A549 (cell line): ENCODE measurements at regions not wholly inside any gene's neighbourhood (a gene's known extent, or its start where the extent isn't known, plus 50 kb on each side); places are given as distances from the start of the nearest gene placed in this dataset.

Experiments used
- ATAC-seq, 2 experiments: fragments of 200-7000 bp in 1 of 2; fragments of >200 bp in 1 of 2; cut with Nextera tagmentation in 1 of 2; cut with Tn5 transposase in 1 of 2; 3 replicates each; pipeline versions ENCODE4 v1.8.0 to v1.9.1; 2018 to 2020; ENCODE audit warnings: mild to moderate bottlenecking in 1 of 2, moderate library complexity in 1 of 2
- CTCF ChIA-PET: fragments of 300-600 bp; sonication (Branson Sonifier 250); formaldehyde crosslinking; extraction: SDS; loops from one replicate; lab custom pipeline; 2021; ENCODE audit warnings: antibody characterized with exemption, inconsistent platforms; lab: Yijun Ruan, JAX
- POLR2A ChIA-PET: fragments of 350-600 bp; formaldehyde crosslinking; extraction: SDS; loops from one replicate; lab custom pipeline; 2021; ENCODE audit warnings: antibody characterized with exemption, inconsistent platforms; lab: Yijun Ruan, JAX
- DNase-seq, 2 experiments: peaks; one replicate each; pipeline versions ENCODE4 v3.0.0 to v3.0.0-alpha.2; 2011 to 2016; ENCODE audit warnings: low read depth in 1 of 2, low spot score in 1 of 2
- FAIRE-seq: peaks from 2 replicates; lab custom pipeline; 2011; peaks lifted over from hg19 to GRCh38; lab: Jason Lieb, UNC
- H3K27ac ChIP-seq, 2 experiments: fragments of >200 bp; sonication (Bioruptor Twin); formaldehyde crosslinking; 3 replicates each; pipeline ENCODE4 v1.5.1; 2016 to 2017
- H3K4me1 ChIP-seq: fragments of >200 bp; sonication (Bioruptor Twin); formaldehyde crosslinking; 3 replicates; pipeline ENCODE4 v1.6.1; 2016
- H3K4me2 ChIP-seq: fragments of >200 bp; sonication (Bioruptor Twin); formaldehyde crosslinking; 3 replicates; pipeline ENCODE4 v1.6.1; 2016
- H3K4me3 ChIP-seq: fragments of >200 bp; sonication (Bioruptor Twin); formaldehyde crosslinking; 3 replicates; pipeline ENCODE4 v1.5.1; 2016
- H3K9me3 ChIP-seq: fragments of >200 bp; sonication (Bioruptor Twin); formaldehyde crosslinking; 3 replicates; pipeline ENCODE4 v1.6.1; 2016
- BHLHE40 ChIP-seq: IDR thresholded peaks from 2 replicates; pipeline ENCODE4 v1.6.1; 2012; ENCODE audit warnings: low read depth, low read length, inconsistent platforms
- CHD4 ChIP-seq: fragments of 200-600 bp; sonication (generic); IDR thresholded peaks from 2 replicates; pipeline ENCODE4 v1.6.1; 2016; ENCODE audit warnings: antibody characterized with exemption, mild to moderate bottlenecking, borderline replicate concordance
- EHF ChIP-seq: fragments of 250-450 bp; sonication (Bioruptor Pico); IDR thresholded peaks from 2 replicates; pipeline ENCODE4 v1.5.0; 2020; ENCODE audit warnings: mild to moderate bottlenecking
- EHMT2 ChIP-seq: fragments of 200-600 bp; sonication (generic); IDR thresholded peaks from 2 replicates; pipeline ENCODE4 v1.6.1; 2016; ENCODE audit warnings: antibody characterized with exemption, low read depth, mild to moderate bottlenecking, moderate library complexity
- EP300 ChIP-seq, 2 experiments: fragments of >200 bp; sonication (Bioruptor Twin); formaldehyde crosslinking; IDR thresholded peaks; 2 replicates in 1 of 2; 3 replicates in 1 of 2; pipeline ENCODE4 v1.6.1; 2016 to 2017
- FOSB ChIP-seq: fragments of 250-450 bp; sonication (Bioruptor Pico); IDR thresholded peaks from 2 replicates; pipeline ENCODE4 v1.5.0; 2020; ENCODE audit warnings: mild to moderate bottlenecking, moderate library complexity
- JUNB ChIP-seq: fragments of >200 bp; sonication (Bioruptor Twin); formaldehyde crosslinking; IDR thresholded peaks from 2 replicates; pipeline ENCODE4 v1.6.1; 2016
- KDM1A ChIP-seq: fragments of 200-600 bp; sonication (generic); IDR thresholded peaks from 2 replicates; pipeline ENCODE4 v1.6.1; 2016; ENCODE audit warnings: low read depth, mild to moderate bottlenecking
- KDM5A ChIP-seq: fragments of 200-600 bp; sonication (generic); IDR thresholded peaks from 2 replicates; pipeline ENCODE4 v1.6.1; 2016; ENCODE audit warnings: antibody characterized with exemption, mild to moderate bottlenecking
- MAFK ChIP-seq: fragments of 450-650 bp; IDR thresholded peaks from 2 replicates; pipeline ENCODE4 v1.6.1; 2014; ENCODE audit not compliant: partially characterized antibody
- MYC ChIP-seq: IDR thresholded peaks from 2 replicates; pipeline ENCODE4 v1.6.1; 2012; ENCODE audit warnings: mild to moderate bottlenecking, inconsistent platforms, low read length, improper control_type of control experiment, borderline replicate concordance
- RARB ChIP-seq: fragments of 250-450 bp; sonication (Bioruptor Pico); IDR thresholded peaks from 2 replicates; pipeline ENCODE4 v1.8.0; 2021; ENCODE audit warnings: mild to moderate bottlenecking, moderate library complexity
- RCOR1 ChIP-seq: fragments of 150-350 bp; IDR thresholded peaks from 2 replicates; pipeline ENCODE4 v1.6.1; 2014; ENCODE audit warnings: antibody characterized with exemption, low read length, low read depth
- RFX5 ChIP-seq: fragments of 450-650 bp; IDR thresholded peaks from 2 replicates; pipeline ENCODE4 v1.7.1; 2014; ENCODE audit warnings: antibody characterized with exemption, mild to moderate bottlenecking, moderate library complexity
- TP53 ChIP-seq: fragments of 250-450 bp; sonication (Bioruptor Pico); IDR thresholded peaks from 2 replicates; pipeline ENCODE4 v1.5.0; 2021; ENCODE audit warnings: mild to moderate bottlenecking, moderate library complexity
- WGBS: methylation state at CpG from one replicate; pipeline ENCODE4 v1.1.6; 2017; ENCODE audit errors: missing lambda C conversion rate; 5-methylcytosine and 5-hydroxymethylcytosine counted together
- TF ChIP-seq, protein P1 (sequence below): fragments of >200 bp; sonication (Bioruptor Twin); formaldehyde crosslinking; IDR thresholded peaks from 2 replicates; pipeline ENCODE4 v1.6.1; 2016
- TF ChIP-seq, protein P2 (sequence below): fragments of 200-600 bp; sonication (generic); IDR thresholded peaks from 2 replicates; pipeline ENCODE4 v1.6.1; 2016; ENCODE audit warnings: antibody characterized with exemption, mild to moderate bottlenecking, moderate library complexity
- TF ChIP-seq, protein P3 (sequence below): fragments of 250-450 bp; sonication (Bioruptor Pico); IDR thresholded peaks from 2 replicates; pipeline ENCODE4 v1.5.0; 2021; ENCODE audit warnings: mild to moderate bottlenecking, moderate library complexity, borderline replicate concordance
- TF ChIP-seq, protein P4 (sequence below): fragments of 450-650 bp; IDR thresholded peaks from 2 replicates; pipeline ENCODE4 v1.6.1; 2014; ENCODE audit warnings: antibody characterized with exemption
- TF ChIP-seq, protein P5 (sequence below): IDR thresholded peaks from 2 replicates; pipeline ENCODE4 v1.6.1; 2012

DNA sequence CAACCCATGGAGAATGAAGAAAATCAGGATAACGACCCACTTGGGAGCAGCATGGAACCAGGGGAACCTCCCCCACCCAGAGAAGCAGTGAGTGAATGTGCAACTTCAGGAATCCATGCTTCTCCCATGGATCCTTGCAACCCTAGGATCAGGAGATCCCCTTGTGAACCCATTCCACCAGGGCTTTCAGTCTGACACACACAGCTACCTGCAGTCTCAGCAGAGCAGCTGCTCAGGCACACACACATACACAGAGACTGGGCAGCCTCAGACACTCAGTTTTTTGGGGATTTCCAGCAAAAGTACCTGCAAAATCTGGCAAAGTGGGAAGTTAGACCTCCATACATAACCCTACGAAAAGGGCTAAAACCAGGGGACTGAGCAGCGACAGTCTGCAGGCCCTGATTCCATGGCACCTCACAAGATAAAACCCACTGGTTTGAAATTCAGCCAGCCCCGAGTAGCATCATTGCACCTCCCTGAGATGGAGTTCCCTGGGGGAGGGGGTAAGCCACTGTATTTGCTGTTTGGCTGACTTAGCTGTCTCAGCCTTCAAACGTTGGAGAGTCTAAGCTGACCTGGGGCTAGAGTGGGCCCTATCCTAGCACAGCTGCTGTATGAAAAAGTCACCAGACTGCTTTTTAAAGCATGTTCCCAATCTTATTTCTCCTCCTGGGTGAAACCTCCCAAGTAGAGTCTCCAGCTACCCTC, 737.5 kb upstream of the NDST4 start:
- Histone ChIP-seq H3K4me1 (no peaks in the 10 kb centered on the region), H3K4me3 (no peak overlapping the region), H3K9me3 (no peaks in the 10 kb centered on the region), H3K4me2 (no peak overlapping the region), H3K27ac (no peak overlapping the region)
- no peak for FAIRE-seq
- DNase-seq = no peak
- no peak for ATAC-seq
- CTCF ChIA-PET = no interaction called here
- WGBS = 0% methylated on average over 1 of the region's 5 CpGs
- TF ChIP-seq MYC (no peak), KDM5A (no peak), TP53 (CRISPR knock-in tag) (no peak), RFX5 (no peak), KDM1A (no peak), MAFK (no peak), EHMT2 (no peak), EP300 (IDR thresholded peaks at IDR 0.05) (no peak), FOSB (CRISPR knock-in tag) (no peak), CHD4 (no peak), RARB (no peak), BHLHE40 (no peak), JUNB (no peak), RCOR1 (no peak), EHF (CRISPR knock-in tag) (no peak)
- TF ChIP-seq, protein P1, sequence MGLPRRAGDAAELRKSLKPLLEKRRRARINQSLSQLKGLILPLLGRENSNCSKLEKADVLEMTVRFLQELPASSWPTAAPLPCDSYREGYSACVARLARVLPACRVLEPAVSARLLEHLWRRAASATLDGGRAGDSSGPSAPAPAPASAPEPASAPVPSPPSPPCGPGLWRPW = no peak
- TF ChIP-seq, protein P2, sequence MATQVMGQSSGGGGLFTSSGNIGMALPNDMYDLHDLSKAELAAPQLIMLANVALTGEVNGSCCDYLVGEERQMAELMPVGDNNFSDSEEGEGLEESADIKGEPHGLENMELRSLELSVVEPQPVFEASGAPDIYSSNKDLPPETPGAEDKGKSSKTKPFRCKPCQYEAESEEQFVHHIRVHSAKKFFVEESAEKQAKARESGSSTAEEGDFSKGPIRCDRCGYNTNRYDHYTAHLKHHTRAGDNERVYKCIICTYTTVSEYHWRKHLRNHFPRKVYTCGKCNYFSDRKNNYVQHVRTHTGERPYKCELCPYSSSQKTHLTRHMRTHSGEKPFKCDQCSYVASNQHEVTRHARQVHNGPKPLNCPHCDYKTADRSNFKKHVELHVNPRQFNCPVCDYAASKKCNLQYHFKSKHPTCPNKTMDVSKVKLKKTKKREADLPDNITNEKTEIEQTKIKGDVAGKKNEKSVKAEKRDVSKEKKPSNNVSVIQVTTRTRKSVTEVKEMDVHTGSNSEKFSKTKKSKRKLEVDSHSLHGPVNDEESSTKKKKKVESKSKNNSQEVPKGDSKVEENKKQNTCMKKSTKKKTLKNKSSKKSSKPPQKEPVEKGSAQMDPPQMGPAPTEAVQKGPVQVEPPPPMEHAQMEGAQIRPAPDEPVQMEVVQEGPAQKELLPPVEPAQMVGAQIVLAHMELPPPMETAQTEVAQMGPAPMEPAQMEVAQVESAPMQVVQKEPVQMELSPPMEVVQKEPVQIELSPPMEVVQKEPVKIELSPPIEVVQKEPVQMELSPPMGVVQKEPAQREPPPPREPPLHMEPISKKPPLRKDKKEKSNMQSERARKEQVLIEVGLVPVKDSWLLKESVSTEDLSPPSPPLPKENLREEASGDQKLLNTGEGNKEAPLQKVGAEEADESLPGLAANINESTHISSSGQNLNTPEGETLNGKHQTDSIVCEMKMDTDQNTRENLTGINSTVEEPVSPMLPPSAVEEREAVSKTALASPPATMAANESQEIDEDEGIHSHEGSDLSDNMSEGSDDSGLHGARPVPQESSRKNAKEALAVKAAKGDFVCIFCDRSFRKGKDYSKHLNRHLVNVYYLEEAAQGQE = no peak
- TF ChIP-seq, protein P3, sequence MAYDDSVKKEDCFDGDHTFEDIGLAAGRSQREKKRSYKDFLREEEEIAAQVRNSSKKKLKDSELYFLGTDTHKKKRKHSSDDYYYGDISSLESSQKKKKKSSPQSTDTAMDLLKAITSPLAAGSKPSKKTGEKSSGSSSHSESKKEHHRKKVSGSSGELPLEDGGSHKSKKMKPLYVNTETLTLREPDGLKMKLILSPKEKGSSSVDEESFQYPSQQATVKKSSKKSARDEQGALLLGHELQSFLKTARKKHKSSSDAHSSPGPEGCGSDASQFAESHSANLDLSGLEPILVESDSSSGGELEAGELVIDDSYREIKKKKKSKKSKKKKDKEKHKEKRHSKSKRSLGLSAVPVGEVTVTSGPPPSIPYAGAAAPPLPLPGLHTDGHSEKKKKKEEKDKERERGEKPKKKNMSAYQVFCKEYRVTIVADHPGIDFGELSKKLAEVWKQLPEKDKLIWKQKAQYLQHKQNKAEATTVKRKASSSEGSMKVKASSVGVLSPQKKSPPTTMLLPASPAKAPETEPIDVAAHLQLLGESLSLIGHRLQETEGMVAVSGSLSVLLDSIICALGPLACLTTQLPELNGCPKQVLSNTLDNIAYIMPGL (CRISPR knock-in tag) = no peak
- TF ChIP-seq, protein P4, sequence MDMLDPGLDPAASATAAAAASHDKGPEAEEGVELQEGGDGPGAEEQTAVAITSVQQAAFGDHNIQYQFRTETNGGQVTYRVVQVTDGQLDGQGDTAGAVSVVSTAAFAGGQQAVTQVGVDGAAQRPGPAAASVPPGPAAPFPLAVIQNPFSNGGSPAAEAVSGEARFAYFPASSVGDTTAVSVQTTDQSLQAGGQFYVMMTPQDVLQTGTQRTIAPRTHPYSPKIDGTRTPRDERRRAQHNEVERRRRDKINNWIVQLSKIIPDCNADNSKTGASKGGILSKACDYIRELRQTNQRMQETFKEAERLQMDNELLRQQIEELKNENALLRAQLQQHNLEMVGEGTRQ = no peak
- TF ChIP-seq, protein P5, sequence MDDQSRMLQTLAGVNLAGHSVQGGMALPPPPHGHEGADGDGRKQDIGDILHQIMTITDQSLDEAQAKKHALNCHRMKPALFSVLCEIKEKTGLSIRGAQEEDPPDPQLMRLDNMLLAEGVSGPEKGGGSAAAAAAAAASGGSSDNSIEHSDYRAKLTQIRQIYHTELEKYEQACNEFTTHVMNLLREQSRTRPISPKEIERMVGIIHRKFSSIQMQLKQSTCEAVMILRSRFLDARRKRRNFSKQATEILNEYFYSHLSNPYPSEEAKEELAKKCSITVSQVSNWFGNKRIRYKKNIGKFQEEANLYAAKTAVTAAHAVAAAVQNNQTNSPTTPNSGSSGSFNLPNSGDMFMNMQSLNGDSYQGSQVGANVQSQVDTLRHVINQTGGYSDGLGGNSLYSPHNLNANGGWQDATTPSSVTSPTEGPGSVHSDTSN = no peak
- POLR2A ChIA-PET = no interaction called here
